Endothelial cell of umbilical vein (primary cell): ENCODE measurements at regions not wholly inside any gene's neighbourhood (a gene's known extent, or its start where the extent isn't known, plus 50 kb on each side); places are given as distances from the start of the nearest gene placed in this dataset.

Experiments
- EZH2 ChIP-seq: IDR thresholded peaks from 2 replicates; pipeline ENCODE4 v1.6.1; 2012; ENCODE audit warnings: borderline replicate concordance, low read depth, mild to moderate bottlenecking, moderate library complexity, low read length, inconsistent platforms; ENCODE audit not compliant: severe bottlenecking
- FOS ChIP-seq: IDR thresholded peaks from 2 replicates; pipeline ENCODE4 v1.6.1; 2011; ENCODE audit warnings: mild to moderate bottlenecking, low read length, moderate library complexity, borderline replicate concordance; ENCODE audit not compliant: insufficient read depth
- GATA2 ChIP-seq: IDR thresholded peaks from 2 replicates; pipeline ENCODE4 v1.7.0; 2011; ENCODE audit warnings: low read depth, mild to moderate bottlenecking, moderate library complexity, mixed read lengths, low read length; ENCODE audit not compliant: insufficient read length, insufficient read depth
- JUN ChIP-seq: IDR thresholded peaks from 2 replicates; pipeline ENCODE4 v1.6.1; 2011; ENCODE audit warnings: borderline replicate concordance, low read depth; ENCODE audit not compliant: insufficient read length, insufficient read depth
- MYC ChIP-seq: IDR thresholded peaks from one replicate; pipeline ENCODE4 v1.6.1; 2011; ENCODE audit warnings: mild to moderate bottlenecking, low read depth, low read length
- POLR2A ChIP-seq: IDR thresholded peaks from 2 replicates; pipeline ENCODE4 v1.6.1; 2012; ENCODE audit warnings: low read depth, mild to moderate bottlenecking, control low read depth, low read length
- POLR2AphosphoS5 ChIP-seq: IDR thresholded peaks from 2 replicates; pipeline ENCODE4 v1.6.1; 2012; ENCODE audit warnings: low read depth, mild to moderate bottlenecking, control low read depth, low read length, moderate library complexity; ENCODE audit not compliant: insufficient read depth
- TF ChIP-seq, protein P1 (sequence below), 2 donors: IDR thresholded peaks; 1 replicate in 1 of 2; 2 replicates in 1 of 2; pipeline ENCODE4 v1.5.1; 2011; ENCODE audit warnings: low read length in 2 of 2, mild to moderate bottlenecking in 2 of 2, moderate library complexity in 2 of 2, control low read depth in 1 of 2, inconsistent platforms in 1 of 2, low read depth in 1 of 2; ENCODE audit not compliant: insufficient read depth in 1 of 2; ENCODE audit errors: extremely low read depth in 1 of 2
- TF ChIP-seq, protein P2 (sequence below): IDR thresholded peaks from 2 replicates; pipeline ENCODE4 v1.6.1; 2011; ENCODE audit not compliant: insufficient read depth, insufficient read length

DNA sequence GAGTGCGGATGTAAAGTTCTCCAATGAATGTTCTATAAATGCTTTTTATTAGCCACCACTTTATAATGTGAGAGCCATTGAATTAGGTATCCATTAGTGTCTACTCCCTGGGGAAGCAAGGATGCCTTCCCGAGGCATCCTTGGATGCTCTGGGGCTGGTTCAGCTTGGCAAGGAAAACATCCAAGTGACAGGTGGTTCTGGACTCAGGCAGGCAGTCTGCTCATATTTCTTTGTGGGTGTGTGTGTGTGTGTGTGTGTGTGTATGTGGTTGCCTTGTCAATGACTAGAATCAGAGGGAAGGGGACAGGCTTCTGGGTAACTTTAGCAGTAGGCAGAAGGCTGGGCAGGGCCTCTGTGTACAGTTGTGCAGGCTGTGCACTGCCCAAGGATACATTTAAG lies 149.2 kb downstream of the TSN start:
- TF ChIP-seq, protein P1, sequence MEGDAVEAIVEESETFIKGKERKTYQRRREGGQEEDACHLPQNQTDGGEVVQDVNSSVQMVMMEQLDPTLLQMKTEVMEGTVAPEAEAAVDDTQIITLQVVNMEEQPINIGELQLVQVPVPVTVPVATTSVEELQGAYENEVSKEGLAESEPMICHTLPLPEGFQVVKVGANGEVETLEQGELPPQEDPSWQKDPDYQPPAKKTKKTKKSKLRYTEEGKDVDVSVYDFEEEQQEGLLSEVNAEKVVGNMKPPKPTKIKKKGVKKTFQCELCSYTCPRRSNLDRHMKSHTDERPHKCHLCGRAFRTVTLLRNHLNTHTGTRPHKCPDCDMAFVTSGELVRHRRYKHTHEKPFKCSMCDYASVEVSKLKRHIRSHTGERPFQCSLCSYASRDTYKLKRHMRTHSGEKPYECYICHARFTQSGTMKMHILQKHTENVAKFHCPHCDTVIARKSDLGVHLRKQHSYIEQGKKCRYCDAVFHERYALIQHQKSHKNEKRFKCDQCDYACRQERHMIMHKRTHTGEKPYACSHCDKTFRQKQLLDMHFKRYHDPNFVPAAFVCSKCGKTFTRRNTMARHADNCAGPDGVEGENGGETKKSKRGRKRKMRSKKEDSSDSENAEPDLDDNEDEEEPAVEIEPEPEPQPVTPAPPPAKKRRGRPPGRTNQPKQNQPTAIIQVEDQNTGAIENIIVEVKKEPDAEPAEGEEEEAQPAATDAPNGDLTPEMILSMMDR (IDR thresholded peaks at IDR 0.05; ENCODE audit: extremely low read depth in 1 of 2, insufficient read depth in 1 of 2, low read depth in 1 of 2, low read length in 2 of 2) = no peak
- no peak for TF ChIP-seq POLR2A
- no peak for TF ChIP-seq POLR2AphosphoS5
- TF ChIP-seq EZH2 = no peak
- TF ChIP-seq MYC = no peak
- TF ChIP-seq JUN = no peak
- TF ChIP-seq GATA2 = no peak
- no peak for TF ChIP-seq FOS
- TF ChIP-seq, protein P2, sequence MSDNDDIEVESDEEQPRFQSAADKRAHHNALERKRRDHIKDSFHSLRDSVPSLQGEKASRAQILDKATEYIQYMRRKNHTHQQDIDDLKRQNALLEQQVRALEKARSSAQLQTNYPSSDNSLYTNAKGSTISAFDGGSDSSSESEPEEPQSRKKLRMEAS = no peak
